ENCODE measurements at regions not wholly inside any gene's neighbourhood (a gene's known extent, or its start where the extent isn't known, plus 50 kb on each side); places are given as distances from the start of the nearest gene placed in this dataset.

DNA sequence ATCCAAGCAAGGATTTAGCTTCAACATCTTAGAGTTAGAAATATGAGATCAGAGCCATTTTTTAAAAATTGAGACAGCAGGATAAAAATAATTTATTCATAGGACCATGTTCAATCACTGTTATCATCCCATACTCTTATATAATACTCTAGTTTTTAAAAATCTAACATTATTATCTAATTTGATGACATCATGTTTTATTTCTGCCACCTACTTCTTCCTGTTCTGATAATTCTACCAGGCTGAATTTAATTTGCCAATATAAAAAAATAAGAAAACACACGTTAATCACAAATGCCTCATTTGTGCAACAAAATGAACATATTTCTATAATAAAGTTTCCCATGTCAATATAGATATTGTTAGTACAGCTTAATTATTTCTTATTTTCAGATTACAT lies 621.7 kb downstream of the KCNJ3 start:
- Histone ChIP-seq H3K27ac (ENCODE audit: insufficient read length, low read depth, low read length) (no peak overlapping the region), H2AK5ac (ENCODE audit: insufficient read length, low read length) (no peak overlapping the region), H4K5ac (ENCODE audit: insufficient read length, low read depth, low read length) (no peak overlapping the region), H2BK12ac (ENCODE audit: insufficient read length, low read depth, low read length) (no peak overlapping the region), H3K4ac (ENCODE audit: low read depth, low read length) (no peak overlapping the region), H3K23ac (ENCODE audit: insufficient read length, low read depth, low read length) (no peak overlapping the region), H3K56ac (ENCODE audit: insufficient read length, low read depth, low read length) (no peak overlapping the region), H2BK120ac (ENCODE audit: low read depth, low read length, poor library complexity, severe bottlenecking) (no peak overlapping the region), H3K79me1 (ENCODE audit: insufficient read depth, low read depth, low read length, poor library complexity, severe bottlenecking) (no peaks in the 10 kb centered on the region), H3K4me2 (ENCODE audit: insufficient read depth, insufficient read length, low read length) (no peak overlapping the region), H3K4me1 (ENCODE audit: insufficient read depth, low read length) (no peaks in the 10 kb centered on the region), H3K79me2 (ENCODE audit: insufficient read depth, low read length) (no peaks in the 10 kb centered on the region), H2BK5ac (ENCODE audit: insufficient read length, low read length) (no peak overlapping the region), H2BK20ac (ENCODE audit: low read depth, low read length, poor library complexity, severe bottlenecking) (no peak overlapping the region), H4K8ac (replicated peaks; ENCODE audit: insufficient read length, low read depth, low read length) (no peak overlapping the region), H2BK15ac (ENCODE audit: low read depth, low read length) (no peak overlapping the region), H3K23me2 (ENCODE audit: insufficient read length, low read depth, low read length, poor library complexity, severe bottlenecking) (no peaks in the 10 kb centered on the region), H3K14ac (ENCODE audit: insufficient read depth, low read length) (no peak overlapping the region), H3K27me3 (ENCODE audit: insufficient read depth, low read length) (no peaks in the 10 kb centered on the region), H3K9me3 (ENCODE audit: control insufficient read depth, low read depth, low read length) (no peaks in the 10 kb centered on the region), H3T11ph (ENCODE audit: low read length) (no peak overlapping the region), H2AFZ (ENCODE audit: low read length) (no peak overlapping the region), H4K91ac (ENCODE audit: insufficient read length, low read depth, low read length) (no peak overlapping the region), H3K18ac (ENCODE audit: insufficient read length, low read depth, low read length) (no peak overlapping the region), H3K9ac (ENCODE audit: extremely low read depth, insufficient read length, low read length) (no peak overlapping the region), H4K20me1 (ENCODE audit: control insufficient read depth, insufficient read depth, insufficient read length) (no peaks in the 10 kb centered on the region)
- Mint-ChIP-seq H3K4me3 (no peak overlapping the region), H3K27me3 (ENCODE audit: low read depth) (no peaks in the 10 kb centered on the region), H3K4me1 (no peaks in the 10 kb centered on the region), H3K36me3 (ENCODE audit: insufficient read depth in 1 of 3, low read depth in 3 of 3) (no peaks in the 10 kb centered on the region), H3K9me3 (no peaks in the 10 kb centered on the region), H3K27ac (no peak overlapping the region)
- WGBS (ENCODE audit: extremely low coverage, insufficient read length, low lambda C conversion rate) = no CpG with 5 or more reads among the region's 1 CpG
- no peak for DNase-seq
- TF ChIP-seq, protein P1, sequence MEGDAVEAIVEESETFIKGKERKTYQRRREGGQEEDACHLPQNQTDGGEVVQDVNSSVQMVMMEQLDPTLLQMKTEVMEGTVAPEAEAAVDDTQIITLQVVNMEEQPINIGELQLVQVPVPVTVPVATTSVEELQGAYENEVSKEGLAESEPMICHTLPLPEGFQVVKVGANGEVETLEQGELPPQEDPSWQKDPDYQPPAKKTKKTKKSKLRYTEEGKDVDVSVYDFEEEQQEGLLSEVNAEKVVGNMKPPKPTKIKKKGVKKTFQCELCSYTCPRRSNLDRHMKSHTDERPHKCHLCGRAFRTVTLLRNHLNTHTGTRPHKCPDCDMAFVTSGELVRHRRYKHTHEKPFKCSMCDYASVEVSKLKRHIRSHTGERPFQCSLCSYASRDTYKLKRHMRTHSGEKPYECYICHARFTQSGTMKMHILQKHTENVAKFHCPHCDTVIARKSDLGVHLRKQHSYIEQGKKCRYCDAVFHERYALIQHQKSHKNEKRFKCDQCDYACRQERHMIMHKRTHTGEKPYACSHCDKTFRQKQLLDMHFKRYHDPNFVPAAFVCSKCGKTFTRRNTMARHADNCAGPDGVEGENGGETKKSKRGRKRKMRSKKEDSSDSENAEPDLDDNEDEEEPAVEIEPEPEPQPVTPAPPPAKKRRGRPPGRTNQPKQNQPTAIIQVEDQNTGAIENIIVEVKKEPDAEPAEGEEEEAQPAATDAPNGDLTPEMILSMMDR (conservative IDR thresholded peaks at IDR 0.05) = no peak

All from H9 (cell line).